HG03378 (cell line): ENCODE measurements at regions not wholly inside any gene's neighbourhood (a gene's known extent, or its start where the extent isn't known, plus 50 kb on each side); places are given as distances from the start of the nearest gene placed in this dataset.

Experiments
- ATAC-seq: cut with Tn5 transposase; IDR thresholded peaks from one replicate; pipeline ENCODE4 v1.9.1; 2021; ENCODE audit warnings: mild to moderate bottlenecking, moderate library complexity; ENCODE audit not compliant: unreplicated experiment

- no peak for ATAC-seq
Observed at GRCh38 chr2:22628906-22629305, 756.1 kb upstream of the KLHL29 start.

GRCh38 chr2:22634167-22634566 is 750.8 kb upstream of the KLHL29 start:
- no peak for ATAC-seq

GRCh38 chr2:22656426-22656825 is 728.6 kb upstream of the KLHL29 start:
- no peak for ATAC-seq

GRCh38 chr2:22673529-22673928 is 711.5 kb upstream of the KLHL29 start:
- ATAC-seq, result no peak

- no peak for ATAC-seq
Observed at GRCh38 chr2:22683914-22684313, 701.1 kb upstream of the KLHL29 start.

- ATAC-seq, result no peak
Observed at GRCh38 chr2:22690096-22690495, 694.9 kb upstream of the KLHL29 start.

- no peak for ATAC-seq
Observed at GRCh38 chr2:22691666-22692065, 693.3 kb upstream of the KLHL29 start.

- no peak for ATAC-seq
Observed at GRCh38 chr2:22692746-22693145, 692.2 kb upstream of the KLHL29 start.

GRCh38 chr2:22694300-22694699 is 690.7 kb upstream of the KLHL29 start:
- ATAC-seq, result no peak

- ATAC-seq, result no peak
Observed at GRCh38 chr2:22694856-22695255, 690.1 kb upstream of the KLHL29 start.

GRCh38 chr2:22697054-22697788 is 687.8 kb upstream of the KLHL29 start:
- no peak for ATAC-seq

GRCh38 chr2:22701561-22702160 is 683.3 kb upstream of the KLHL29 start:
- no peak for ATAC-seq

GRCh38 chr2:22703286-22703920 is 681.6 kb upstream of the KLHL29 start:
- no peak for ATAC-seq

GRCh38 chr2:22719396-22719795 is 665.6 kb upstream of the KLHL29 start:
- ATAC-seq, result no peak

GRCh38 chr2:22729466-22729865 is 655.5 kb upstream of the KLHL29 start:
- no peak for ATAC-seq

GRCh38 chr2:22734373-22735045 is 650.5 kb upstream of the KLHL29 start:
- no peak for ATAC-seq

GRCh38 chr2:22737144-22737543 is 647.8 kb upstream of the KLHL29 start:
- ATAC-seq, result no peak

- no peak for ATAC-seq
Observed at GRCh38 chr2:22741216-22741615, 643.8 kb upstream of the KLHL29 start.

GRCh38 chr2:22748909-22749308 is 636.1 kb upstream of the KLHL29 start:
- peak; percentile 84 for ATAC-seq

GRCh38 chr2:22753476-22753875 is 631.5 kb upstream of the KLHL29 start:
- no peak for ATAC-seq

GRCh38 chr2:22756276-22757043 is 628.5 kb upstream of the KLHL29 start:
- no peak for ATAC-seq
